ENCODE measurements at regions not wholly inside any gene's neighbourhood (a gene's known extent, or its start where the extent isn't known, plus 50 kb on each side); places are given as distances from the start of the nearest gene placed in this dataset.

GRCh38 chr4:8781641-8782040 is 90.0 kb downstream of the HMX1 start:
- Histone ChIP-seq H3K79me2 (ENCODE audit: insufficient read depth, low read length) (no peaks in the 10 kb centered on the region), H3K9me3 (replicated peaks in 1 of 2; ENCODE audit: control insufficient read depth in 1 of 2, insufficient read depth in 1 of 2, low read length in 2 of 2) (no peaks in the 10 kb centered on the region), H3K4me2 (replicated peaks; ENCODE audit: extremely low read depth, low read length, poor library complexity, severe bottlenecking) (no peak overlapping the region), H3K4me3 (replicated peaks in 1 of 3; ENCODE audit: low read depth in 2 of 3, low read length in 3 of 3) (no peak overlapping the region), H4K20me1 (ENCODE audit: insufficient read depth, low read length) (no peaks in the 10 kb centered on the region), H3K9ac (ENCODE audit: insufficient read depth, low read length, poor library complexity, severe bottlenecking) (no peak overlapping the region), H3K27me3 (ENCODE audit: control insufficient read depth in 2 of 2, insufficient read depth in 2 of 2, low read length in 2 of 2) (no peaks in the 10 kb centered on the region), H3K27ac (ENCODE audit: low read depth in 1 of 2, low read length in 2 of 2) (no peak overlapping the region), H3K36me3 (replicated peaks in 1 of 2; ENCODE audit: control insufficient read depth in 1 of 2, insufficient read depth in 2 of 2, low read length in 2 of 2) (no peaks in the 10 kb centered on the region), H2AFZ (ENCODE audit: insufficient read depth, low read depth, low read length, poor library complexity, severe bottlenecking) (no peak overlapping the region), H3K4me1 (ENCODE audit: control insufficient read depth in 1 of 2, insufficient read depth in 2 of 2, low read length in 2 of 2) (no peaks in the 10 kb centered on the region)
- Mint-ChIP-seq H3K27me3 (ENCODE audit: low read depth in 3 of 3) (peaks cover 0 to 5% (median 3%) of the 10 kb centered on the region in 3 donors), H3K4me1 (no peaks in the 10 kb centered on the region), H3K4me3 (no peak overlapping the region), H3K27ac (no peak overlapping the region), H3K36me3 (no peaks in the 10 kb centered on the region), H3K9me3 (peaks cover 0 to 5% (median 0%) of the 10 kb centered on the region in 7 donors)
- DNase-seq: no peak
- TF ChIP-seq, protein P1, sequence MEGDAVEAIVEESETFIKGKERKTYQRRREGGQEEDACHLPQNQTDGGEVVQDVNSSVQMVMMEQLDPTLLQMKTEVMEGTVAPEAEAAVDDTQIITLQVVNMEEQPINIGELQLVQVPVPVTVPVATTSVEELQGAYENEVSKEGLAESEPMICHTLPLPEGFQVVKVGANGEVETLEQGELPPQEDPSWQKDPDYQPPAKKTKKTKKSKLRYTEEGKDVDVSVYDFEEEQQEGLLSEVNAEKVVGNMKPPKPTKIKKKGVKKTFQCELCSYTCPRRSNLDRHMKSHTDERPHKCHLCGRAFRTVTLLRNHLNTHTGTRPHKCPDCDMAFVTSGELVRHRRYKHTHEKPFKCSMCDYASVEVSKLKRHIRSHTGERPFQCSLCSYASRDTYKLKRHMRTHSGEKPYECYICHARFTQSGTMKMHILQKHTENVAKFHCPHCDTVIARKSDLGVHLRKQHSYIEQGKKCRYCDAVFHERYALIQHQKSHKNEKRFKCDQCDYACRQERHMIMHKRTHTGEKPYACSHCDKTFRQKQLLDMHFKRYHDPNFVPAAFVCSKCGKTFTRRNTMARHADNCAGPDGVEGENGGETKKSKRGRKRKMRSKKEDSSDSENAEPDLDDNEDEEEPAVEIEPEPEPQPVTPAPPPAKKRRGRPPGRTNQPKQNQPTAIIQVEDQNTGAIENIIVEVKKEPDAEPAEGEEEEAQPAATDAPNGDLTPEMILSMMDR (IDR thresholded peaks at IDR 0.05): no peak
- 91% methylated on average over 8 of the region's 8 CpGs for WGBS (ENCODE audit: insufficient coverage)
- intact Hi-C loops (cut with micrococcal nuclease): no loop called here

GRCh38 chr4:8780596-8781368 is 90.9 kb downstream of the HMX1 start:
- no peak for DNase-seq
- Mint-ChIP-seq H3K4me1 (no peaks in the 10 kb centered on the region), H3K27ac (no peak overlapping the region), H3K4me3 (no peak overlapping the region), H3K27me3 (ENCODE audit: low read depth in 3 of 3) (peaks cover 0 to 5% (median 3%) of the 10 kb centered on the region in 3 donors), H3K9me3 (peaks cover 0 to 5% (median 0%) of the 10 kb centered on the region in 7 donors), H3K36me3 (no peaks in the 10 kb centered on the region)
- Histone ChIP-seq H4K20me1 (ENCODE audit: insufficient read depth, low read length) (no peaks in the 10 kb centered on the region), H3K9me3 (replicated peaks in 1 of 2; ENCODE audit: control insufficient read depth in 1 of 2, insufficient read depth in 1 of 2, low read length in 2 of 2) (no peaks in the 10 kb centered on the region), H3K4me3 (replicated peaks in 1 of 3; ENCODE audit: low read depth in 2 of 3, low read length in 3 of 3) (no peak overlapping the region), H2AFZ (ENCODE audit: insufficient read depth, low read depth, low read length, poor library complexity, severe bottlenecking) (no peak overlapping the region), H3K4me2 (replicated peaks; ENCODE audit: extremely low read depth, low read length, poor library complexity, severe bottlenecking) (no peak overlapping the region), H3K27me3 (ENCODE audit: control insufficient read depth in 2 of 2, insufficient read depth in 2 of 2, low read length in 2 of 2) (no peaks in the 10 kb centered on the region), H3K9ac (ENCODE audit: insufficient read depth, low read length, poor library complexity, severe bottlenecking) (no peak overlapping the region), H3K79me2 (ENCODE audit: insufficient read depth, low read length) (no peaks in the 10 kb centered on the region), H3K27ac (ENCODE audit: low read depth in 1 of 2, low read length in 2 of 2) (no peak overlapping the region), H3K4me1 (ENCODE audit: control insufficient read depth in 1 of 2, insufficient read depth in 2 of 2, low read length in 2 of 2) (no peaks in the 10 kb centered on the region), H3K36me3 (replicated peaks in 1 of 2; ENCODE audit: control insufficient read depth in 1 of 2, insufficient read depth in 2 of 2, low read length in 2 of 2) (no peaks in the 10 kb centered on the region)
- WGBS (ENCODE audit: insufficient coverage): 80% methylated on average over 13 of the region's 19 CpGs
- TF ChIP-seq, protein P1 (IDR thresholded peaks at IDR 0.05): no peak
- intact Hi-C loops (cut with micrococcal nuclease): no loop called here
